ENCODE measurements at regions not wholly inside any gene's neighbourhood (a gene's known extent, or its start where the extent isn't known, plus 50 kb on each side); places are given as distances from the start of the nearest gene placed in this dataset.

- TF ChIP-seq CTCF (IDR thresholded peaks at IDR 0.05), result no peak
- no peak for TF ChIP-seq POLR2AphosphoS5 (IDR thresholded peaks at IDR 0.05)
Measured at GRCh38 chr12:105922670-105923102, 216.1 kb downstream of the NUAK1 start.
